ENCODE measurements at regions not wholly inside any gene's neighbourhood (a gene's known extent, or its start where the extent isn't known, plus 50 kb on each side); places are given as distances from the start of the nearest gene placed in this dataset.

GRCh38 chr2:222074674-222075073 lies 224.1 kb downstream of the PAX3 start:
- no peak for TF ChIP-seq POLR2A (IDR thresholded peaks at IDR 0.05)
- no peak for TF ChIP-seq CTCF (IDR thresholded peaks at IDR 0.05)
- TF ChIP-seq POLR2AphosphoS5 (IDR thresholded peaks at IDR 0.05; ENCODE audit: insufficient read depth in 1 of 2, low read depth in 1 of 2): no peak

All from vagina (tissue), 2 donors.